ENCODE measurements at regions not wholly inside any gene's neighbourhood (a gene's known extent, or its start where the extent isn't known, plus 50 kb on each side); places are given as distances from the start of the nearest gene placed in this dataset.

- no peak for TF ChIP-seq CTCF (IDR thresholded peaks at IDR 0.05 in 4 of 5, conservative IDR thresholded peaks at IDR 0.05 in 1 of 5)
- no peak for TF ChIP-seq POLR2A (IDR thresholded peaks at IDR 0.05)
These were observed 89.6 kb upstream of the IVNS1ABP start for GRCh38 chr1:185406691-185407009.
